ENCODE measurements at regions not wholly inside any gene's neighbourhood (a gene's known extent, or its start where the extent isn't known, plus 50 kb on each side); places are given as distances from the start of the nearest gene placed in this dataset.

- TF ChIP-seq POLR2A (IDR thresholded peaks at IDR 0.05; ENCODE audit: low read depth) = no peak
- TF ChIP-seq, protein P1, sequence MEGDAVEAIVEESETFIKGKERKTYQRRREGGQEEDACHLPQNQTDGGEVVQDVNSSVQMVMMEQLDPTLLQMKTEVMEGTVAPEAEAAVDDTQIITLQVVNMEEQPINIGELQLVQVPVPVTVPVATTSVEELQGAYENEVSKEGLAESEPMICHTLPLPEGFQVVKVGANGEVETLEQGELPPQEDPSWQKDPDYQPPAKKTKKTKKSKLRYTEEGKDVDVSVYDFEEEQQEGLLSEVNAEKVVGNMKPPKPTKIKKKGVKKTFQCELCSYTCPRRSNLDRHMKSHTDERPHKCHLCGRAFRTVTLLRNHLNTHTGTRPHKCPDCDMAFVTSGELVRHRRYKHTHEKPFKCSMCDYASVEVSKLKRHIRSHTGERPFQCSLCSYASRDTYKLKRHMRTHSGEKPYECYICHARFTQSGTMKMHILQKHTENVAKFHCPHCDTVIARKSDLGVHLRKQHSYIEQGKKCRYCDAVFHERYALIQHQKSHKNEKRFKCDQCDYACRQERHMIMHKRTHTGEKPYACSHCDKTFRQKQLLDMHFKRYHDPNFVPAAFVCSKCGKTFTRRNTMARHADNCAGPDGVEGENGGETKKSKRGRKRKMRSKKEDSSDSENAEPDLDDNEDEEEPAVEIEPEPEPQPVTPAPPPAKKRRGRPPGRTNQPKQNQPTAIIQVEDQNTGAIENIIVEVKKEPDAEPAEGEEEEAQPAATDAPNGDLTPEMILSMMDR (IDR thresholded peaks at IDR 0.05) = no peak
These were observed 329.0 kb upstream of the MPDZ start for GRCh38 chr9:13608451-13608850.

Measured in esophagus muscularis mucosa (tissue), 3 donors.